NCI-H146 treated with DMSO at 0.1 percent for 48 hours (cell line): ENCODE measurements at regions not wholly inside any gene's neighbourhood (a gene's known extent, or its start where the extent isn't known, plus 50 kb on each side); places are given as distances from the start of the nearest gene placed in this dataset.
A peak's percentile ranks its signal among the peaks of the same experiment; 100 is the strongest.

Source experiments
- DNase-seq: peaks from one replicate; lab custom pipeline; 2025; ENCODE audit not compliant: unreplicated experiment; lab: John Stamatoyannopoulos, UW

DNA sequence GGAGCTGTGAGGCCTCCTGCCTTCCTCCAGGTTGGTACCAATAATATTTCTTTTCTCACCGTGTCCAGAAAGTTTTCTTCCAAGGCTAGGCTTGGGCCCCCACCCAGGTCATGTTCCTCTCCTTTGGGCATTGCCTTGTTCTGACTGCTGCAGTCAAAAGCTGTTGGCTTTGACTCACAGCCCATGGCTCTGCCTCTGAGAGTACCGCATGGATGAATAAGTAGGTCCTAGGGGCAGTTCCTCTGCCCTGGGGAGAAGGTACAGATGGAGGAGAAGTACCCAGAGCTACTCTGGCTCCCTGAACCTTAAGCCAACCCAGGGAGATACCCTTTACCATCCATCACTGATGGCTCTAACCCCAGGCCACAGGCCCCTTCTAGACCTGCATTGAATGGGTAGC, 115.0 kb downstream of the NAV1 start:
- DNase-seq: no peak

GRCh38 chr1:201655243-201655642, 116.3 kb downstream of the NAV1 start:
- no peak for DNase-seq

DNA sequence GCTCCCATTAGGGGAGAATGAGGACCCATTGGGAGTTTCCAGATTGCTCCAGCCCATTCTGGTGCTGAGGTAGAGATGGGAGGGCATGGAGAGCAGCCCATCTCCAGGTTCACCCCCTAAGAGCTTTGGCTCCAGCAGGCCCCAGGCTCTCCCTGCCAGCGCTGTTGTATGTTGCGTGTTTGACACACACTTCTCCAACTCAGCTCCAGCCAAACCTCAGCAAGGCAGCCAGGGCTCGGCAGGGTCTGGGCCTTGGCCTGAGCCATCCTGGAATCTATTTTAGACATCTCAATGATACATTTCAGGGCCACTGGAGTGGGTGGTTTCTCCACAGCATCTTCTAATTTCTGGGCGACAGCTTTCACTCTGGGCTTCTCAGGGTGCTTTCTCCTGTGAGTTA, 117.0 kb downstream of the NAV1 start:
- no peak for DNase-seq

DNA sequence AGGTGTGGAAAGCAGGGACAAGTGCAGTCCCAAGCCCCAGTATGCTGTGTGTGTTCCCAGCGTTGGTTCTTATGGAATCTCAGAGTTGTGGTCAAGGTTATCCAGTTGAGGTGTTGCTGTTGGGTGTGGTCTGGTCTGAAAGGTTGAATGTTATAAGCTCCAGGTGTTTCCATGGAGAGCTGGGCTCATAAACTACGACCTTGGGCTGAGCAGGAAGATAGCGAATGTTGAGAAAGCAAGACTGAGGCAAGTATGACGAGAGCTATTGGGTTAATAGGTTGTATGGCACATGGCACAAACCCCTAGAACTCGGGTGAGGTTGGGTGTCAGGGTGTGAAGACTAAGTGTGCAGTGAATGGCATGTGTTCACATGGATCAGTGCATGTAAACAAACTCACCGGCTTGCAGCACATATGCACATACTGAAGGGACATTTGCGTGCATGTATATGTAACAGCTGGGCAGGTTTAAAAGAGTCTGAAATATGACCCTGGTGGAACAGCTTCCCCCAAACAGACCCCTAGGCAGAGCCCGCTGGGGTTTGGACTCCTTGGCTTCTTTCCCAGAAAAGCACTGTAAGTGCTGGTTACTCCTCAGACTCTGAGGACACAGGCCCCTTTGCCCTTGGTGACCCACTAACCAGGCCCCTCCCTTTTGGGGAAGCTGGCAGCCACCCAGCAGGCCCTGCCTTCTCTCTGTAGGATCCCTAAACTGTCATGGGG, 117.5 kb downstream of the NAV1 start:
- DNase-seq: no peak

DNA sequence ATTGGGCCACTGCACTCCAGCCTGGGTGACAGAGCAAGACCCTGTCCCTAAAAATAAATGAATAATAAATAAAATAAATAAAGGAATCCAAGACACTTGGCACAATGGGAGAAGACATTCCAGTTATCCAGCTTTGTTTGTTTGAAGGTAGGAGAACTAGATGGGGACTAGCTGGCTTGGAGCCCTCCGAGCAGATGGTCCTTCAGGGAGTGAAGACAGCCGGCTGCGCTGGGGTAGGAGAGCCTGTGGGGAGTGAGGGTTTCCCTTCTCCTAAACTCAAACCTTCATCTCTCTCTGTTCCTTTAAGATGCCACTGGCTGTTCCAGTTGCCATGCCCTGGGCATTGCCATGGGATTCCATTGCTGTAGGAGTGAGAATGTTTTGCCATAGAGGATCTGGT, 120.6 kb downstream of the NAV1 start:
- no peak for DNase-seq

DNA sequence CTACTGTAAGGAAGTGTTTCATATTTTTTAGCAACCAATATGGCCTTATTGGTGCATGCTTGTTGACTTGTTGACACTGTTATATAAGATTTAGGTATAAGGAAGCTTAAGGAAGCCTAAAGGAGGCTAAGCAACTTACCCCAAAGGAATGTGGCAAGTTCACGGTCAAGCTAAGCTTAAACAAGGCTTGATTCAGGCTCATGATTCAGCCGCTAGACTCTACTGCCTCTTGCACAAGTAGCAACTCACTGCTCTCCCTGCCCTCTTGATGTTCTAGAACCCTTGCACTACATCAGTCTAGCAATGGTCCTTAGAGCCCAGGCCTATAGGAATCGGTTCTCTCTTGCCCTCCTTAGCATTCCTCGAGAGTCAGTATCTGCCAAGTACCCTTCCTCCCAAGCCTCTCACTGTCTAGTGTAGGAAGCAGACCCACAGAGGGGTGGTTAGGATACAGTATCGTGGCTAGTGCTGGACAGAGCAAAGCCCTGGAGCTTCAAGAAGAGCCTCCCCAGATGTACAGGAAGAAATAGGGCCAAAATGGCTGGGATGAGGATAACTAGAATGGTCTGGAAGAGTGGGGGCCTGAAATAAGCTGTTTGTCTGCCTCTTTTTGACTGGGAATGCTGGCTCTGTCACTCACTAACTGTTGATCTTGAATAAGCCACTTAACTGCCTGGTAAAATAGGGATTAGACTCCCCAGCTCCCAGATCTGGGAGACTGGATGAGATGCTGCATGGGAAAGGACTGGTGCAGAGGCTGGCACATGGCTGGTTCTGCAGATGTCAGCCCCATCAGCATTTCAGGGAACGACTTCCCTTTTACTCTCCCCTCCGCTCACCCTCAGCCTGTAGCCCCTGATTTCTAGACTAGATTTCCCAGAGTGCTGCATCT, 122.2 kb downstream of the NAV1 start:
- DNase-seq: no peak

DNA sequence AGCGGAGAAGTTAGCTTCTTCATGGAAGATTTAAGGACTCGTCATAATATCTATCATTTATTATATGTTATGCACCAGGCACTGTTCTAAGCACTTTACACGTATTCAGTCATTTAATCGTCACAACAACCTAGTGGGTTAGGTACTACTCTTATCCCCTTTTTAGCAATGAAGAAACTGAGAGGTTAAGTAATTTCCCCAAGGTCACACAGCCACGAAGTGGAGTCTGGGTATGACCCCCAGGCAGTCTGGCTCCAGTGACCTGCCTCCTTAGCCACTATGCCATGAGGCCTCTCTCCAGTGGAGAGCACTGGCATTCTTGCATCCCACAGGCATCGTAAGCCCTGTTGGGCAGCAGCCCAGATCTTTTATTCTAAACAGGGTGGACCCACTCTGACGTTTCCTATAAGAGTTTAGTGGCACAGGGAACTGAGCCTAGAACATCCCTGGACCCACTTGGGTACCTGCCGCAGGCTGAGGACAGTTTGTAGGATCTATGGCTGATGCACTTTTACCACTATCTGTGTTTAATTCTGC, 123.0 kb downstream of the NAV1 start:
- DNase-seq: no peak

GRCh38 chr1:201662646-201663045, 123.7 kb downstream of the NAV1 start:
- DNase-seq: peak; percentile 11

DNA sequence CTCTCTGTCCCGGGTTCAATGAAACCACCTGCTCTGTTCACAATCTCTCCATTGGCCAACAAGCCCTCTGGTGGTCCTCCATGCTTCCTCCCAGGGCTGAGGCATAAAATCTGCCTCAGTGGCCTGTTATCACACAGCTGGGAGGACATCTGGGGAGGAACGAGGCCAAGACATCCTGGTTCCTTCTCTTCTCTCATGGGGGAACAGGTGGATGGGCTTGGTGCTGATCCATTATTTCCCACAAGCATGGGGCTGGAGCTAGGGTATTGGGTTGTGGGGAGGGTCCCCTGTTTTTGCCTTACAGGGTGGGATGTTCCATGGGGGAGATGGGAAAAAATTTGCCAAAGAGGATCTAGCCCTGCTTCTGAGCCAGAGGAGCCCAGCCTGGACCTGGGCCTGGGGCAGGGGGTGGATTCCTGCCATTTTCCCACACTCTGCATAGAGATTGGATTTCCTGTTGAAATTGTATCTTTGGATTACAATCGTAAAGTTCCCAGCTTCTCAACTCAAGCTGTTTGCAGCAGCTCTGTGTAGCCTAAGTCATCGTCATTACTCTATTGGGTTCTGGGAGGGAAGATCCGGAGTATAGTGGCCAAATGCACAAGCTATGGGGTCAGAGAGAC, 124.7 kb downstream of the NAV1 start:
- DNase-seq: no peak

DNA sequence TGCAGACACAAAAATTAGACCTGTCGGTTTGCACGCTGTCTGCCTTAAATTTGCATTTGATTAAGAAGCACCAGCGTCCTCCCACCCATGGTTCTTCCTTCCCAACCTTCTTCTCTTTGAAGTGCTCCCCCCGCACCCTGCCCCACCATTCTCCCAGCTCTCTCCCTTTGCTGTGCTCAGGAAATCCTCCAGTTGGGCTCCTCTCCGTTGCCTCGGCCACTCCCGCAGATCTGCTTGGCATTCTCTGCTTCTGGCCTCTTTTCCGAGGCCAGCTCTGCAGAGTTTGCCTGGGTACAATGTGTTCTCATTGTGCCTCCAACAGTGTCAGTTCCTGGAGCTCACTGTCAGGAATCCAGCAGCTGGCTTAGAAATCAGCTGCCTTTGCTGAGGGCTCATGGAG, 126.1 kb downstream of the NAV1 start:
- DNase-seq: no peak

- DNase-seq: no peak
Measured at GRCh38 chr1:201666102-201666501, 127.2 kb downstream of the NAV1 start.

GRCh38 chr1:201666645-201667044, 127.7 kb downstream of the NAV1 start:
- no peak for DNase-seq

GRCh38 chr1:201667479-201667878, 128.6 kb downstream of the NAV1 start:
- no peak for DNase-seq

- DNase-seq: no peak
Measured at GRCh38 chr1:201670517-201670916, 131.6 kb downstream of the NAV1 start.

GRCh38 chr1:201672685-201673084, 133.8 kb downstream of the NAV1 start:
- no peak for DNase-seq

DNA sequence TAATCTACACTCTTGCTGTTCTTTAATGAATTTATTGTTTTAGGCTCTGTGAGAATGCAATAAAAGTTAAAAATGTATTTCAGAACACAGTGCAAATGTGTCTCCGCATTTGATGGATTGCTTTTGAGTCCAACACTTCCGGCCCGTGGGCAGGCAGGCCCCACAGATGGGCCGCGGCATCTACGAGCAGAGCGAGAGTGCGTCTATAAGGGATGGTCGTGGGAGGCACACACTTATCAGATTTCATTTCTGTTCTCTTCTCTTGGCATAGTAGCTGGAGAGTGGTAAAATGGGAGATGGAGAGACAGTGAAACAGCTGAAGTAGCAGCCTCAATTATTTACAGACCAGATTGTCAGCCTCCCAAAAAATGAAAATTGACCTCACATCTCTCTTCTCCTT, 134.2 kb downstream of the NAV1 start:
- no peak for DNase-seq

DNA sequence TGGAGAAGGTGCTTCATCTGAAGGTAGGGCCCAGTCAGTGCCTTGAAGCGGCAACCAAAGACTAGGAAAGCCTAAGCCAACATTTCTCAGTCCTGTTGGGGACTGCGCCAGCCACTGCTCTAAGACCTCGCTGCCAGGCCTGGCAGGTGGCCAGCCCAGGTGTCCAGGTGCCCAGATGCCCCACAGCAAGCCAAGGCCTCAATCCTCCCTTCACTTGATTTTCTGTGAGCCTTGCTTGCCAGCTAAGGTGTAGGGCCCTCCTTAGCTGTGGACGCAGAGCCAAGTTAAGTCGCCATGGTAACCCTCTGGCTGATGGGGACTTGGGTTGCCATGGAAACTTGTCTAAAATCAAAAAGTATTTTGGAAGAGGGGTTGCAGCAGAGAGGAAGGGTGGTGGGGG, 135.0 kb downstream of the NAV1 start:
- no peak for DNase-seq

- DNase-seq: no peak
Measured at GRCh38 chr1:201675143-201675542, 136.2 kb downstream of the NAV1 start.

DNA sequence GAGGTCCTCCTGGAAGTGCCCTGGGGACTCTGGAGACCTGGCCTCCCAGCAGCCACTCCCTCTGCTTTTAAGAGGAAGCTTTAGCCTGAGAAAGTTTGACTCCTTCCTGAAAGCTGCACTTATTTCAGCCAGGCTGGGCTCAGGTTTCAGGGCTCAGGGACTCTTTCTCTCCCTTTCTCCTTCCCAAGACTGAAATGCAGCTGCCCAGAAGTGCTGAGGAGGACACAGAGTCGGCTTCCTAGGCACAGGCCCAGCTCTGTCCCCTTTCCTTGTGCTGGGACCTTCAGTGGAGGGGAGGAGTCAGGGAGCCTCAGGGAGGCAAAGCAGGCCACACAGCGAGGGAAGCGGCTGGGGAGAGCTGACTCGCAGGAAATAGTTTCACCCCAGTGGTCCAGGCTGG, 137.3 kb downstream of the NAV1 start:
- DNase-seq: no peak

DNA sequence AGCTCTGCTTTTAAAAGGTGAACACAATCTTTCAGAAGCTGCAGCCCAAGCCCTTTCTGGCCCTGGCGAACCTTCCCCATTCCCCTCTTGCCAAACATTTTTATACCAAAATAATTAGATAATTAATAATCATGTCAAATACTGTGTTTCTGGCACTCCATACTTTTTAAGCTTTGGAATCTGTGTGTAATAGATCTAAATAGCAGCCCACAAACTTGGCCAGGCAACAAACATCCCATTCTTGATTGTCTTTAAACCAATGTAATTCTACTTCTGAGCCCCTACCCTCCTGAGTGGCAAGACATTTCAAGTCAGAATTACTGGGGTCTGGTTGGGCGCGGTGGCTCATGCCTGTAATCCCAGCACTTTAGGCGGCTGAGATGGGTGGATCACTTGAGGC, 137.7 kb downstream of the NAV1 start:
- DNase-seq: no peak

- DNase-seq: no peak
Measured at GRCh38 chr1:201678264-201679101, 139.6 kb downstream of the NAV1 start.
